NT2/D1 (cell line): ENCODE measurements at regions not wholly inside any gene's neighbourhood (a gene's known extent, or its start where the extent isn't known, plus 50 kb on each side); places are given as distances from the start of the nearest gene placed in this dataset.

Experiments
- YY1 ChIP-seq: IDR thresholded peaks from 2 replicates; pipeline ENCODE4 v1.6.1; 2011; ENCODE audit not compliant: insufficient read length, insufficient read depth
- ZNF274 ChIP-seq: IDR thresholded peaks from 2 replicates; pipeline ENCODE4 v1.6.1; 2011; ENCODE audit warnings: mild to moderate bottlenecking, low read depth, low read length

- no peak for TF ChIP-seq YY1
- TF ChIP-seq ZNF274: no peak
These were observed 240.5 kb downstream of the IRS2 start for GRCh38 chr13:109545931-109546330.
